ENCODE measurements at regions not wholly inside any gene's neighbourhood (a gene's known extent, or its start where the extent isn't known, plus 50 kb on each side); places are given as distances from the start of the nearest gene placed in this dataset.
A peak's percentile ranks its signal among the peaks of the same experiment; 100 is the strongest.

- Histone ChIP-seq H3K27ac (ENCODE audit: low read depth, low read length) (no peak overlapping the region), H2BK20ac (ENCODE audit: low read length) (no peak overlapping the region), H2BK12ac (ENCODE audit: low read depth, low read length) (no peak overlapping the region), H3K18ac (ENCODE audit: extremely low read depth, low read length) (no peak overlapping the region), H3K79me2 (ENCODE audit: control insufficient read depth in 1 of 2, insufficient read depth in 2 of 2, low read length in 2 of 2) (no peaks in the 10 kb centered on the region), H4K8ac (ENCODE audit: extremely low read depth, insufficient read depth, low read length) (no peak overlapping the region), H3K4me2 (ENCODE audit: insufficient read depth in 1 of 2, low read depth in 2 of 2, low read length in 2 of 2) (no peak overlapping the region), H3K9ac (replicated peaks in 1 of 4; ENCODE audit: extremely low read depth in 1 of 4, low read depth in 3 of 4, low read length in 3 of 4) (no peak overlapping the region), H3K4me3 (ENCODE audit: extremely low read depth in 1 of 4, insufficient read depth in 2 of 4, low read depth in 3 of 4, low read length in 4 of 4) (no peak overlapping the region), H3K23me2 (ENCODE audit: low read depth, low read length) (no peaks in the 10 kb centered on the region), H2AFZ (ENCODE audit: low read length) (peak overlapping the region; percentile 59; the same call in 1 of the 2 replicates), H3K4ac (replicated peaks; ENCODE audit: insufficient read length, low read depth, low read length) (no peak overlapping the region), H2BK5ac (ENCODE audit: low read depth, low read length) (no peak overlapping the region), H3K36me3 (ENCODE audit: control insufficient read depth in 2 of 4, insufficient read depth in 4 of 4, low read length in 3 of 4) (no peaks in the 10 kb centered on the region), H3K9me3 (ENCODE audit: insufficient read depth in 2 of 2, low read depth in 1 of 2, low read length in 1 of 2) (peaks cover 10 to 11% of the 10 kb centered on the region in 2 experiments), H4K5ac (ENCODE audit: insufficient read length, low read depth, low read length) (no peak overlapping the region), H2BK15ac (ENCODE audit: low read length) (no peak overlapping the region), H3K27me3 (replicated peaks in 1 of 4; ENCODE audit: control insufficient read depth in 3 of 4, extremely low read depth in 1 of 4, insufficient read depth in 3 of 4, low read length in 3 of 4) (no peaks in the 10 kb centered on the region), H2AK5ac (ENCODE audit: low read depth, low read length) (no peak overlapping the region), H3K56ac (replicated peaks; ENCODE audit: insufficient read length, low read depth, low read length) (no peak overlapping the region), H4K91ac (replicated peaks; ENCODE audit: insufficient read length, low read length) (no peak overlapping the region), H2BK120ac (replicated peaks; ENCODE audit: low read depth, low read length) (no peak overlapping the region), H3K14ac (ENCODE audit: insufficient read length) (no peak overlapping the region), H3K79me1 (ENCODE audit: low read depth, low read length) (no peaks in the 10 kb centered on the region), H3K23ac (ENCODE audit: insufficient read length) (no peak overlapping the region), H3K4me1 (replicated peaks in 1 of 4; ENCODE audit: control insufficient read depth in 3 of 4, insufficient read depth in 4 of 4, low read length in 3 of 4) (no peaks in the 10 kb centered on the region), H4K20me1 (replicated peaks in 1 of 2; ENCODE audit: control insufficient read depth in 1 of 2, insufficient read depth in 2 of 2, low read length in 2 of 2) (no peaks in the 10 kb centered on the region)
- WGBS, 2 experiments (ENCODE audit: extremely low coverage in 1 of 2, insufficient coverage in 1 of 2, insufficient read length in 1 of 2, insufficient replicate concordance in 2 of 2, low coverage in 1 of 2, low lambda C conversion rate in 2 of 2, missing lambda C conversion rate in 1 of 2), result 83% methylated on average over 4 of the region's 4 CpGs; no CpG with 5 or more reads in 1 of the 2 experiments
- TF ChIP-seq HDAC2 (IDR thresholded peaks at IDR 0.05; ENCODE audit: borderline replicate concordance in 1 of 2, low read depth in 2 of 2, low read length in 2 of 2), result no peak
- no peak for TF ChIP-seq NRF1 (IDR thresholded peaks at IDR 0.05; ENCODE audit: low read depth, low read length)
- no peak for FAIRE-seq
- no peak for DNase-seq (ENCODE audit: low read depth in 1 of 2, low spot score in 2 of 2)
- ChIA-PET CTCF (ENCODE audit: partially characterized antibody) (interaction anchor here (1.0 to 2.5 kb wide), 2 partner anchors 13 to 25 kb away, joined by 3 to 7 read pairs; no protein-coding TSS in a partner anchor), POLR2A (ENCODE audit: partially characterized antibody) (no interaction called here)
Measured at GRCh38 chr7:52143219-52143618, 826.6 kb upstream of the COBL start.

All from H1 (cell line).